Parathyroid adenoma (tissue), 2 donors: ENCODE measurements at regions not wholly inside any gene's neighbourhood (a gene's known extent, or its start where the extent isn't known, plus 50 kb on each side); places are given as distances from the start of the nearest gene placed in this dataset.

Source experiments
- H2AFZ ChIP-seq: fragments of 300-600 bp; sonication (generic); one replicate; pipeline ENCODE4 v1.7.0; 2017; ENCODE audit warnings: antibody characterized with exemption, mild to moderate bottlenecking
- H3K27ac ChIP-seq: fragments of 300-600 bp; sonication (generic); one replicate; pipeline ENCODE4 v1.7.0; 2017
- H3K27me3 ChIP-seq: fragments of 300-600 bp; sonication (generic); one replicate; pipeline ENCODE4 v1.7.0; 2017; ENCODE audit warnings: low read length; ENCODE audit not compliant: control insufficient read depth, insufficient read depth
- H3K36me3 ChIP-seq: fragments of 300-600 bp; sonication (generic); one replicate; pipeline ENCODE4 v1.7.0; 2017; ENCODE audit warnings: low read length; ENCODE audit not compliant: control insufficient read depth, insufficient read depth
- H3K4me1 ChIP-seq: fragments of 300-600 bp; sonication (generic); one replicate; pipeline ENCODE4 v1.7.0; 2017; ENCODE audit warnings: control low read depth
- H3K4me2 ChIP-seq: fragments of 300-600 bp; sonication (generic); one replicate; pipeline ENCODE4 v1.7.0; 2017; ENCODE audit warnings: low read length
- H3K4me3 ChIP-seq: fragments of 300-600 bp; sonication (generic); one replicate; pipeline ENCODE4 v1.7.0; 2017; ENCODE audit warnings: low read depth, low read length
- H3K79me2 ChIP-seq: fragments of 300-600 bp; sonication (generic); one replicate; pipeline ENCODE4 v1.7.0; 2017; ENCODE audit warnings: control low read depth
- H3K9ac ChIP-seq: fragments of 300-600 bp; sonication (generic); one replicate; pipeline ENCODE4 v1.7.0; 2017; ENCODE audit warnings: mild to moderate bottlenecking
- H3K9me3 ChIP-seq: fragments of 300-600 bp; sonication (generic); one replicate; pipeline ENCODE4 v1.7.0; 2017; ENCODE audit warnings: low read length; ENCODE audit not compliant: control insufficient read depth
- TF ChIP-seq, protein P1 (sequence below): fragments of 300-600 bp; sonication (generic); IDR thresholded peaks from one replicate; pipeline ENCODE4 v1.7.0; 2017; ENCODE audit warnings: antibody characterized with exemption, mild to moderate bottlenecking
- donor health status: primary hyperparathyroidism.

DNA sequence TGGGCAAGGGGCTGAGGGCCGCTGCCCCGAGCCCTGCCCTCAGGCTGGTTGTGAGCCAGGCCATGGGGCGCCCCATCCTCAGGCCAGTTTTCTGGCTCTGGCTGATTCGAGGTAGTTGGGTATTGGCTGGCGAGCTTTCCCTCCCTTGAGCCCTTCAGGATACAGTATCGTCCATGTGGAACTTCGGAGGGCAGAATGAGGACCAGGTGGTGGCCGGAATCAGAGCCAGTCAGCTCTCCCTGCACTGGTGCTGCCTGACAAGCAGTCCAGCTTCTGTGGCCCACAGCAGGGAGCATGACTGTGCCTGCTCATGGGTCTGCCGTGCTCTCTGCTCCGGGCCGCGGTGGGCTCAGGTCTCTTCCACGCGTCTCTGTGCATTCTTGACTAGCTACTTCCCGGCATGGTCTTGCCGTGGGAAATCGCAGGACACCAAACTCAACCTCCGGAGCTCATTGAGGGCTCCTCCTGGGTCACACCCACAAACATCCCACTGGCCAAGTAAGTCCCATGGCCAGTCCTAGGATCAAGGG is 1289.3 kb downstream of the BRD1 start:
- H3K4me1 ChIP-seq = no peaks in the 10 kb centered on the region
- no peak overlapping the region for H3K4me3 ChIP-seq
- H3K27me3 ChIP-seq = no peaks in the 10 kb centered on the region
- no peak overlapping the region for H3K4me2 ChIP-seq
- H3K27ac ChIP-seq = no peak overlapping the region
- TF ChIP-seq, protein P1, sequence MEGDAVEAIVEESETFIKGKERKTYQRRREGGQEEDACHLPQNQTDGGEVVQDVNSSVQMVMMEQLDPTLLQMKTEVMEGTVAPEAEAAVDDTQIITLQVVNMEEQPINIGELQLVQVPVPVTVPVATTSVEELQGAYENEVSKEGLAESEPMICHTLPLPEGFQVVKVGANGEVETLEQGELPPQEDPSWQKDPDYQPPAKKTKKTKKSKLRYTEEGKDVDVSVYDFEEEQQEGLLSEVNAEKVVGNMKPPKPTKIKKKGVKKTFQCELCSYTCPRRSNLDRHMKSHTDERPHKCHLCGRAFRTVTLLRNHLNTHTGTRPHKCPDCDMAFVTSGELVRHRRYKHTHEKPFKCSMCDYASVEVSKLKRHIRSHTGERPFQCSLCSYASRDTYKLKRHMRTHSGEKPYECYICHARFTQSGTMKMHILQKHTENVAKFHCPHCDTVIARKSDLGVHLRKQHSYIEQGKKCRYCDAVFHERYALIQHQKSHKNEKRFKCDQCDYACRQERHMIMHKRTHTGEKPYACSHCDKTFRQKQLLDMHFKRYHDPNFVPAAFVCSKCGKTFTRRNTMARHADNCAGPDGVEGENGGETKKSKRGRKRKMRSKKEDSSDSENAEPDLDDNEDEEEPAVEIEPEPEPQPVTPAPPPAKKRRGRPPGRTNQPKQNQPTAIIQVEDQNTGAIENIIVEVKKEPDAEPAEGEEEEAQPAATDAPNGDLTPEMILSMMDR = no peak
- no peak overlapping the region for H2AFZ ChIP-seq
- no peaks in the 10 kb centered on the region for H3K79me2 ChIP-seq
- H3K36me3 ChIP-seq = no peaks in the 10 kb centered on the region
- no peak overlapping the region for H3K9ac ChIP-seq
- H3K9me3 ChIP-seq = no peaks in the 10 kb centered on the region

DNA sequence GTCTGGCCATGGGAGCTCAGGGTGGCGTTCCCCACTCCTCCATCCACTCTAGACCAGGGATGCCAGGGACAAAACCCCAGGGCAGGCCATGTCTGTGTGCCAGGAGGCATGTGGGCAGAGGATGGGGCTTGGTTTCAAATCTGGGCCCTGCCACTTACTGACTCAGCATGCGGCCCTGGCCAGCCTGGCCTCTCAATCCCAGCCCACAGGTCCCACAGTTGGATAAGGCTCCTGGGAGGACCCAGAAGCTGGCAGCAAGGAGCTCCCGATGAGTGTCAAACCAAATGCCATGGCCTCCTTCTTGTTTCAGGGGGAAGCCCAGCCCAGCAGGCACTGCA is 1290.4 kb downstream of the BRD1 start:
- Histone ChIP-seq H3K9me3 (no peaks in the 10 kb centered on the region), H2AFZ (no peak overlapping the region), H3K27me3 (no peaks in the 10 kb centered on the region), H3K4me2 (no peak overlapping the region), H3K4me1 (no peaks in the 10 kb centered on the region), H3K79me2 (no peaks in the 10 kb centered on the region), H3K27ac (no peak overlapping the region), H3K9ac (no peak overlapping the region), H3K4me3 (no peak overlapping the region), H3K36me3 (no peaks in the 10 kb centered on the region)
- TF ChIP-seq, protein P1 = no peak

DNA sequence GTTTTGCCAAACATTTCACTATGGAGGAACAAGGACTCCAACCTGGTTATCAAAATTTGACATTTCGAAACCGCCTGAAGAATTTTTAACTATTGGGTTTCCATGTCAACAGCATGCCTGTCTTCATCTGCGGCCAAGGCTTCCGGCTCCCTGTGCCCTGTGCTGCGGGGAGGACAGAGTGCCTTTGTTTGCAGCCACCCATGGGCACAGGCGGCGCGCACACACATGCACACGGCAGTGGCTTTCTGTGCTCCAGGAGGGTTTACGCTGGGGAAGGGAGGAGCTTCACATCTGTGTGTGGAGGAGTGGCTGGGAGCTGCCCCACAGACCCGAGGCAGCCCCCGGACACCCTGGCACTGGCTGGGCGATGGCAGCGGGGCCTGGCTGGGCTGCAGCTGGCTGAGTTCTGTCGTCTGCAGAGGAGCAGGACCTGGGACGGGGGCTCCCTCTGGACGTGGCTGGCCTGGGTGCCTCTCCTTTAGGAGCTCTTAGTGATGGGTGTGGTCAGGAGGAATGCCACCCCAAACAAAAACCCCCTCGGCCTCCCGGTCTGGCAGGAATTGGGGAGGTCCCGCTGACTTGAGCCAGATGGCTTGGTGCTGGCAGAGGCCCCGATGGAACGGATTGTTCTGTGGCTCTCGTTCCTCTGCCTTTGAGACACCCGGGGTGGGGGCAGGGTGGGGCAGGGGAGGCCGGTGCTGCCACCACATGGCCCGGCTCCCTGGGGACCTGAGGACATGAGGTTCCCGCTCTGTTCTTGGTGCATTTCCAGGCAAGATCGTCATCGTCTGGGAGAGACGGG is 1290.9 kb downstream of the BRD1 start:
- H3K4me1 ChIP-seq = no peaks in the 10 kb centered on the region
- TF ChIP-seq, protein P1 = no peak
- H3K9me3 ChIP-seq = no peaks in the 10 kb centered on the region
- no peak overlapping the region for H2AFZ ChIP-seq
- no peak overlapping the region for H3K4me3 ChIP-seq
- H3K4me2 ChIP-seq = no peak overlapping the region
- no peaks in the 10 kb centered on the region for H3K27me3 ChIP-seq
- no peaks in the 10 kb centered on the region for H3K36me3 ChIP-seq
- no peak overlapping the region for H3K27ac ChIP-seq
- H3K9ac ChIP-seq = no peak overlapping the region
- H3K79me2 ChIP-seq = no peaks in the 10 kb centered on the region

GRCh38 chr22:48535868-48536540 is 1291.7 kb downstream of the BRD1 start:
- Histone ChIP-seq H3K27me3 (no peaks in the 10 kb centered on the region), H3K4me1 (no peaks in the 10 kb centered on the region), H3K4me3 (no peak overlapping the region), H3K9me3 (no peaks in the 10 kb centered on the region), H2AFZ (no peak overlapping the region), H3K36me3 (no peaks in the 10 kb centered on the region), H3K79me2 (no peaks in the 10 kb centered on the region), H3K27ac (no peak overlapping the region), H3K4me2 (no peak overlapping the region), H3K9ac (no peak overlapping the region)
- TF ChIP-seq, protein P1 = no peak
